HG02759 (cell line): ENCODE measurements at regions not wholly inside any gene's neighbourhood (a gene's known extent, or its start where the extent isn't known, plus 50 kb on each side); places are given as distances from the start of the nearest gene placed in this dataset.

Source experiments
- ATAC-seq: cut with Tn5 transposase; IDR thresholded peaks from one replicate; pipeline ENCODE4 v1.9.1; 2021; ENCODE audit warnings: mild to moderate bottlenecking, moderate library complexity; ENCODE audit not compliant: unreplicated experiment

DNA sequence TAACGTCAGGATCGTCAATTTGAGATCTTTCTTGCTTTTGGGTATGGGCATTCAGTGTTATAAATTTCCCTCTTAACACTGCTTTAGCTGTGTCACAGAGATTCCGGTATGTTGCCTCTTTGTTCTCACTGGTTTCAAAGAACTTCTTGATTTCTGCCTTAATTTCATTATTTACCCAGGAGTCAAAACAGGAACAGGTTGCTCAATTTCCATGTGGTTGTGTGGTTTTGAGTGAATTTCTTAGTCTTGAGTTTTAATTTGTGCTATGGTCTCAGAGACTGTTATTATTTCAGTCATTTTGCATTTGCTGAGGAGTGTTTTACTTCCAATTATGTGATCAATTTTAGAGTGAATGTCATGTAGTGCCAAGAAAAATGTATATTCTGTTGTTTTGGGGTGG, 153.1 kb downstream of the PCDH17 start:
- ATAC-seq, result no peak

DNA sequence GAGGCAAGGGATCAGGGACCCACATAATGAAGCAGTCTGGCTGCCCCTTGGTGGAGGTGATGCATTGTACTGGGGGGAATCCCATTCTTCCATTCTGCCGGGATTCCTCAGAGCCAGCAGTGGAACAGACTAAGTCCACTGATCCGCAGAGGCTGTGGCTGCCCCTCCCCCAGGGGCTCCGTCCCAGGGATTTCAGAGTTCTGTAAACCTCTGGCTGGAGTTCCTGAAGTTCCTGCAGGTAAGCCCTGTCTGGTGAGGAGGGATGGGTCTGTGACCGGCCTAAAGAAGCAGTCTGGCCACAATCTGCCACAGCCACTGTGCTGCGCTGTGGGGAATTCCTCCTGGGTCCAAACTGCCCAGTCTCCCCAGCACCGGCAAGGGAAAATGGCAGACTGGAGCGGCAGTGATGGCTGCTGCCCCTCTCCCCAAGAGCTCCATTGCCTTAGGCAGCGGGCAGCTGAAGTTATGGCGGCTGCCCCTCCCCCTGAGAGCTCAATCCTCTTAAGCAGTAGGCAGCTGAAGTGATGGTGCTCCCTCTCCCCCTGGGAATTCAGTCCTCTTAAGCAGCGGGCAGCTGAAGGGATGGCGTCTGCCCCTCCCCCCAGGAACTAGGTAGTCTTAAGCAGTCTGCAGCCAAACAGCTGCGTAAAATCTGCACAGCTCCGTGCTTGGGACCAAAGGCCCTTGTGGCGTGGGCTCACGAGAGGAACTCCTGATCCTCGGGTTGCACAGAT, 155.7 kb downstream of the PCDH17 start:
- ATAC-seq, result no peak

DNA sequence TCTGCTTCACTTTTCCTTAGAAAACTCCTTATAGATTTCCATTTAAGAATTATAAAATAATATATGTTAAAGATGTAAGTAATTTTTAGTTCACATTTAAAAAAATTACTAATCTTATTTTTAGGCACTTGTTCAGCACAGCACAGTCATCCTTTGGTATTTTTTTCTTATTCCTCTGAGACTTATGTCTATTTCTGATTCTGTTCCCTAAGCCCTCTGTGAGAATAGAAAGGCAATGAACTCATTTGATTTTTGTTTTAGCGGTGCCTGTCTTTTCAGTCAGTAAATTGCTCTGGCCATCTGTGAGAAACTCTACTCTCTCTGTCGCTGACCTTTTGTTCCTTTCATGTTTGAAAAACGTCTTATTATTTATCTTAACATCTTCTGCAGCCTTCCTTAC, 168.1 kb downstream of the PCDH17 start:
- no peak for ATAC-seq

DNA sequence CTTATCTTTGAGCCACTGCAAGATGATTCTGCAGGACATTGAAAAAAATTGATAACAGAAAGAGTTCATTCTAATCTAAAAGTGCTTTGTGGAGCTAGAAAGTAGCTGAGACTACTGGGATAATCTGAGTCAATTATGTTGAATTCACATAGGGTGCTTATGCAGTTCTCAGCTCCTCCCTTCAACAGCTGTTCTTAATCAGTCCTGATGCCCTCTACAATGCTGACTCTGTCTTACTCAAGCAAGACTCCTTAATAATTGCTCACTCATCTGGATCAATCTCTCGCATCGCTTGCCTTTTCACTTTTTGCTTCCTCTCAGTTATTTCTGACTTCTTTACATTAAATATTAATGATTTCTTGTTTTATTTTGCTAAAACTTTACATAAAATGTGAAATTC, 182.1 kb downstream of the PCDH17 start:
- no peak for ATAC-seq

DNA sequence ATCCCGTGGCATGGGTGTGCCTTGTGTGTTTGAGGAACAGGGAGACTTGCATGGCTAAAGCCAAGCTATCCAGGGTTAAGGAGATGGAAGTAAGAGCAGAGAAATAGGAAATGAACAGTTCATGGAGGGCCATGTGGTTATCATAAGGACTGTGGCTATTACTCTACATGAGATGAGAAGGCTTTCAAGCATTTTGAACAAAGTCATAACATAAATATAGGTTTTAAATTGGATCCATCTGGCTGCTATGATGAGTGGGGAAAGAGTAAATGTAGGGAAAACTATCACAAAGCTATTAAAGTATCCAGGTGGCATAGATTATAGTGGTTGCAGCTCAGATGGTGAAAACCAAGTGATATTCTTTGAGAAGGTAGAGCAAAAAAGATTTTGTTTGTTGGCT, 184.1 kb downstream of the PCDH17 start:
- no peak for ATAC-seq

DNA sequence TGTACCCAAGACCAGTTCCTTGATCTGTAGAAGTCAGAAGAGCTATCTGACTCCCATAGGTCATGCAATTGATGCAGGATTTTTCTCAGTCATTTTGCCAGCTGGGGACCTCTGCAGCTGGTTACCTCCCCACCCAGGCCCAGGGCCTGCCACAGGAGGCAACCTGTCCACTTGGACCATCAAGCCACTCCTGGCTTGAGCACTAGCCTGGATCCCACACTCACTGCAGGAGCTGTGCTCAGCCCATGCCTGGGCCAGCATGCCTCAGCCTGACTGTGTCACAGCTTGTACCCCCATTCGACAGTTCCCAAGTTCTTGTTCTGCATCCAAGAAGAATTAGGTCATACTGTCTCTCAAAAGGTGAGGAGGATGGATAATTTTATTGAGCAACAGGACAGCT, 189.4 kb downstream of the PCDH17 start:
- ATAC-seq, result no peak

DNA sequence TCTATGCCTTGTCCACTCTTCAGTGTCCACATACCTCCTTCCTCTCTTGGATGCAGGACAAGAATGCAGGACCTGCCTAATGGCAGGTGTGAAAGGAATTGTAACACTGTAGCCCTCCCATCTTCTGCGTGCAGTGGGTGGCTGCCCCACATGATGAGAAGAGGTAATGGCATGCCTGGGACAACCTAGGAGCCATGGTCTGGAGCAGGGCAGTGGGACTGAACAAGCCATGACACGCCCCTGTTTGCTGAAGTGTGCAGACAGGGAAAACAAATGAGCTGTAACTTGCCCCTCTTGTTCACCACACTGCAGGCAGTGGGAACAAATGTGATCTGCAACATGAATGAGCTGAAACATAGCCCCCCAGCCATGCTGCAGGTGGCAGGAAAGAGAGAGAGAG, 192.2 kb downstream of the PCDH17 start:
- no peak for ATAC-seq

DNA sequence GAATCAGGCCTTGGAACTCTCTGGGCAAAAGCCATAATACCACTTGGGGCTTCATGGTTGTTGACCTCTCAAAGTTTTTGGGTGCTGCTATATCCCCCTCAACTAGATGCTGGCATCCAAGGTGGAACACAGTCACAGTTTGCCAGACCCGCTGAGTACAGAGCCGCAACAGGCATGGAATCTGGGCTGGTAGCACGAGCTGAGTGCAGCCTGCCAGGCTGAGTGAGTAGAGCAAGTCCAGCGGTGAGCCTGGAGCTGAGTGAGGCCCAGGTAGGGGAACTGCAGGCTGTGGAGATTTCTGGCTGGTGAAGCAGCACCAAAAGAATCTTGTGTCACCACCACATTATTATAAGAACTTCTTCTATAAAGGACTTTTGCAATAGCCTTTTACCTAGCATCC, 192.6 kb downstream of the PCDH17 start:
- ATAC-seq, result no peak

DNA sequence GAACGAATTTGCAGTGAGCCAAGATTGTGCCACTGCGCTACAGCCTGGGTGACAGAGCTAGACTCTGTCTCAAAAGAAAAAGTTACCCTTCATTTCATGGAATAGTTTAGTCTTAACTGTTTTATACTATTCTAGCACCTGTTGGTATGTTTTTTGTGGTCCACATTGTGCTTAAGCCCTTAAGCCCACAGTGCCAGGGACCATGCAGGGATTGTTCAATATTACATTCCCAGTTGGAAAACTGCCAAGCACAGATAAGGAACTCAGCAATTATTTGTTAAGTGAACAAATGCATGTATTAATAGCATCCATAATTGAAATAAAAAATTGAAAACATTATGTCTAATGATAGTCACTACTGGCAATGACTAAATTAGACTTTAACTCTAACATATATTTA, 193.5 kb downstream of the PCDH17 start:
- no peak for ATAC-seq

DNA sequence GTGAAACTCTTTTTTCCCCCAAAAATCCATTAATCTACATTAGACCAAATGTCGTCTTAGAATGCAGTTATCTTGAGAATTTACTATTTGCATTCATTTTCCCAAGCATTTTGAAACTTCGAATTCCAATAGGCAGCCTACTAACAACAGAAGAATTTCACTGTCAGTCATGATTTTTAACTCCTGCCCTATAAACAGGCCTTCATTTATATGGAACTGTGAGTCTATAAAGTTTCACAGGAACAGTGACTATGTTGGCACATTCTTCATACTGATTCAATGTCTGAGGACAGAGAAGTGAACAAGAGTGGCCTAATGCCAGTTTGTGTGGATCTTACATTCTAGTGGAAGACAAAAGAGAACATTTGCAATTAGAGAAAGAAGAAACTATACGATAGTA, 198.0 kb downstream of the PCDH17 start:
- ATAC-seq, result no peak

DNA sequence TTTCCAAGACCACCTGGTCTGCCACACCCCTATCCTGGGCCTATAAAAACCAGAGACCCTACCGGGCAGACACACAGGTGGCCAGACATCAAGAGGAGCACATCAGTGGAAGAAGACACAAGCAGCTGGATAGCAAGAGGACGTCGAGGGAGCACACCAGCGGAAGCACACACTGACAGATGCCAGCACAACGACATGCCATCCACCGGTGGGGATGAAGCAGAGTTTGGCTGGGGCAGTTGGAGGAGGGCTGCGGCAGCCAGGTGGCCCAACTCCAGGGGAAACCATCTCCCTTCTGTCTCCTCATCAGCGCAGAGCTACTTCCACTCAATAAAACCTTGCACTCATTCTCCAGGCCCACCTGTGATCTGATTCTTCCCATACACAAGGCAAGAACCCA, 200.6 kb downstream of the PCDH17 start:
- ATAC-seq, result no peak

DNA sequence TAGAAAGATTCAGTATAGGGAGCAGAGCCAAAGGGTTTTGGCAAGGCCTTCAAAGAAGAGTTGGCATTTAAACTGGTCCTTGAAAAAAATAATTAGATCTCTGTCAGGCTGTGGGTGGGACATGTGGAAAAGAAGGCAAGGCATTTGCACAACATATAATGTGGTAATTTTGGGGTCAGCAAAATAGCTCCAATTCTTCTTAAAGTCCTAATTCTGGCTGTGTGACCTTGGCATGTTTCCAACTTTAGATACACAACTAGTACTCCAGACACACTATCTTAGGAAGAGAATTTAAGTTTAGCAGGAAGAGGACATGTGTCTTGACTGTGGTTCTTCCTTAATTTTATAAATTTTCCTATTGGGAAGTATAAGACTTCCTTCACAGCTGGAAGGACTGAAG, 206.3 kb downstream of the PCDH17 start:
- no peak for ATAC-seq

DNA sequence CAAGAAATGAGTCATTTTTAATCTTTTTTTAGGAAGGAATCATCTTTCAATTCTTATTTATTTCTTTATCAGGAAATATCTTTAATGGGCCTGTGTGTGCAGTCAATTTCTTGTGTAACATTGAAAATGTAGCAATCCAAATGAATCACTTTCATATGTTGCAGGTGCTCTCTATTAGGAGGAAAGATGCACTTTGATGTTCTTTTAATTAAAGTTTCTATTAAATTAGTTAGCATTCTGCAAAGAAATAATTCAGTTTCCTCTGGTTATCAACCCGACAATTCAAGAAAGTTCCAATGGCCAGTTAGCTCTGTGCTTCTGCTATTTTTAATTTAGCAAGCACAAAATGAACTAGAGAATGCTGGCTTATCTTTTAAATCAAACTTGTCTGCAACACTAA, 212.0 kb downstream of the PCDH17 start:
- no peak for ATAC-seq

DNA sequence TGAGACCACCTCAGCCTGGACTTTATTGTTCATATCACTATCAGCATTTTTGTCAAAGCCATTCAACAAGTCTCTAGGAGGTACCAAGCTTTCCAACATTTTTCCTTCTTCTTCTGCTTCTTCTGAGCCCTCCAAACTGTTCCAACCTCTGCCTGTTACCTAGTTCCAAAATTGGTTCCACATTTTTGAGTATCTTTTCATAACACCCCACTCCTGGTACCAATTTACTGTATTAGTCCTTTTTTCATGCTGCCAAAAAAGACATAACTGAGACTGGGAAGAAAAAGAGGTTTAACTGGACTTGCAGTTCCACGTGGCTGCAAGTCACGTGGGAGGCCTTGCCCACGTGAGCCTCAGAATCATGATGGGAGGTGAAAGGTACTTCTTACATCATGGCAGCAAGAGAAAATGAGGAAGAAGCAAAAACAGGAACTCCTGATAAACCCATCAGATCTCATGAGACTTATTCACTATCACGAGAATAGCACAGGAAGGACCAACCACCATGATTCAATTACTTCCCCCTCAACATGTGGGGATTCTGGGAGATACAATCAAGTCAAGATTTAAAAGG, 215.1 kb downstream of the PCDH17 start:
- ATAC-seq, result no peak

DNA sequence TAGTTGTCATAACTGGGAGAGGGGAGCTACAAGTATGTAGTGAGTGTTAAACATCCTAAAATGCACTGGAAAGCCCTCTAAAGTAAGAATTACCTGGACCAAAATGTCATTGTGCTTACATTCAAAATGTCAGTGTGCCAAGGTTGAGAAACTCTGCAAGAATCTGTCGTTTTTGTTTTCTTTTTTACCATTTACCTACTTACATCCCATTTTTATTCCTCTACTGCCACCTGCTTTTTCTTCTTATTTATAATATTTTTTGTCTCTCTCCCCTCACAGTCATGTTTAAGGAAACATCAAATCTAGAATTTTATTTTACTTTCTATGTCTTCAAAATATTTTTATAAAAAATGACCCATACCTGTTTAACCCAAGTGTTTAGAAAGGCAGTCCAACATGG, 226.4 kb downstream of the PCDH17 start:
- no peak for ATAC-seq

DNA sequence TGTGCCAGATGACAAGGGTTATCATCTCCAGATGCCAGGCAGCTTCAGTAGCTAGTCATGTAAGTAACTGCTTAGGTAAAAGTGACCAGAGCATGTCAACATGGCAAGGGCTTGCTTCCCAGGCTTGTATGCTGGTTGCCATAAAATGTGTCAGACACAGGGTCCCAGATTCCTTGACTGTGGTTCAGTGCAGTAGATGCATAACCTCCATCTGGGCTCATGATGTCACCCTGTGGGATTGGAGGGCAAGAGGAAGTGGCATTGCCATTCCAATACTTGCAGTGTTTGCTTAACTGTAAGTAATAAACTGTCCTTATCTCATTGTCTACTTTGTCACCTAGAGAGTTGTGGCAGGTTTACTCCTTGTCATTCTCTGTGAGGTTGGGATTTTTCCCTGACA, 226.8 kb downstream of the PCDH17 start:
- no peak for ATAC-seq

DNA sequence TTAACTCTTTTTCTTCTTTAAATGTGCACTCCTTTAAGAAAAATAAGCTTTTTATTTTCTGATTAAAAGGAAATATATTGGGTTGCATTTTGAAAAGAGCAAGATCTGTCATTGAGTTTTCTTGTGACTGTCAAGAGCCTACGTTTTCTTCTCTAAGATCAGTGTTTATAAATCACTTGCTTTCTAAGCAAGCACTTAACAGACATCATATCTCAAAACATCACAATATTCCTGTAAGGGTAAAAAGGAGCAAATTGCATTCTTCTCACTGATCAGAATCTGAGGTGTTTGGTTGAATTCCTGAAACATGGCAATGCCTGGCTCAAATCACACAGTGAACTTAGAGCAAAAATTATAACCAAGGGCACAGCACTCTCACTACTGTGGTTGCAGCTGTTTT, 231.3 kb downstream of the PCDH17 start:
- ATAC-seq, result no peak

DNA sequence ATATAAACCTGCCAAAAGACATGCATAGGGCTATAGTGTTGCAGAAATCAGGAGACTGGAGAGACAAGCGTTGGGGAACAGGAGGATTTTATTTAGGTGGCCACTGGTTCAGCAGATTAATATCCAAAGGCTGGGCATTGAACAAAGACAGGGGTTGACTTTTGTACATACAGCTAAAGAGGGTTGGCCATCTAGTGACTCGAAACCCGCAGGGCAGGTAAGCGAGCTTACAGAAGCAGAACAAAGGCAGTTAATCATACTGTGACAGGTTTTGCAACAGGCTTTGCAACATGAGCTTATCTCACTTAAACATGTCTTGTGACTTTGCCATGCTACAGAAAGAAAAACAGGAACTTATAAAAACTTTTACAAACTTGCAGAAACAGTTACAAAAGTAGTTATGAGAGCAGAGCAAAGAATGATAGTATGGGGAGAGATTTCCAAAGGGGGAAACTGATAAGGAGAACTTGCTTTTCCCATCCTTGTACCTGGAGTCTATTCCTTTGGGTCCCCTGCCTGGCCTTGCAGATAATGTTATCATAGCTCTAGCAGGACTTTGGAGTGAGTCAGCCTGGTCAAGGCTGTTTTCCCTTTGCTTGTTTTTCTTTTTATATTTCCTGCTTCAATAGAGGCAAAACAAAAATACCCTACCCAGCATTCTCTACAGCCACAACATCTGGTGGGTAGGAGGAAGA, 234.2 kb downstream of the PCDH17 start:
- ATAC-seq, result no peak

DNA sequence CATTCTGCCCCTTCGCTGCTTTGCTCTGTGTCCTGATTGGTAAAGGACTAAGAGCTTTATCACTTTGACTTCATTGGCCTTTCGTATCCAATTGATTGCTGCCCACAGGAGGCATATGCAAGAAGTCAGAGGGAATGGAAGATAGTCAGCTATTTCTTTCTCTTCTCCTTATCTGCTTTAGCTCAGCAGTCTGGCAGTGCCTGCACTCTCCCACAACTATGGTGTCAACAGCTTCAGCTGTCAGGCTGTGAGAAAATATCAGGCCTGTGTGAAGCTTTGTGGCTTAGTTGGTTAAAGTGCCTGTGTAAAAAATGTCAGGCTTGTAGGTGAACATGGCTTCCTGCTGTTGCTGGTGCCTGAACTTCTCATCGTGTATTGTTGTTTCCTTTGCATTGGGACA, 243.0 kb downstream of the PCDH17 start:
- no peak for ATAC-seq

DNA sequence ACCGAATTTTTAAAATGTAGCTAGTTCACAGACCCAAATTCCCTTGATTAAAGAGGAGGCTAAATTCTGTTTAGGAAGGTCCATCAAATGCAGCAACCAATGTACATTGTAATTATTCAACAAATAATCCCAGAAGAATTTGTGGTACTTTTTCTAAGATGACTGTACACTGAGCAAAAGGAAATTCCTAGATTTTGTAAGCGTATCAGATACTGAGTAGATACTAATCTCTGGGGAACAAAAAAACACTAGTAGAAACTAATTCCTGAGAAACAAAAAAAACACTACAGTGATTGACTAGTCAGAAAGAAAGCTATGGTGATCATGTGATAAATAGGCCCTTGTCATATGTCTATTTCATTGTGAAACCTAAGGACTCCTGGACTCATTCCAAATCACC, 246.1 kb downstream of the PCDH17 start:
- ATAC-seq, result no peak

DNA sequence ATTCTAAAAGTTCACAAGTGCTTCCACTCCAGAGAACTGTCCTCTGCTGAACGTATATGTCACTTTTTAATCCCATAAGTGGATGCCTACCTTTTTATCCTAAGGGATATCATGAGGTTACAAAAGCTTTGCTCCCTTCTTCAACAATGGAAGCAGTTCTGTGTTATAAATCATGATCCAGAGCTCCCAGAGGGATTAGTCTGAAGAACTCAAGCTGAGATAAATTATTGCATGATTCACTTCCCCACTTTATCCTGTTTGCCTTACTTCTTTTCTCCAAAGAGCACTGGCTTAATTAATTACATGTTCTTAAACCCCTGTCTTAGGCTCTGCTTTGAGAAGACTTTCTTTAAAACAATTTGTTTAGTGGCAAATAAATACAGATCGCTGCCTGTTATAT, 246.7 kb downstream of the PCDH17 start:
- ATAC-seq, result no peak

DNA sequence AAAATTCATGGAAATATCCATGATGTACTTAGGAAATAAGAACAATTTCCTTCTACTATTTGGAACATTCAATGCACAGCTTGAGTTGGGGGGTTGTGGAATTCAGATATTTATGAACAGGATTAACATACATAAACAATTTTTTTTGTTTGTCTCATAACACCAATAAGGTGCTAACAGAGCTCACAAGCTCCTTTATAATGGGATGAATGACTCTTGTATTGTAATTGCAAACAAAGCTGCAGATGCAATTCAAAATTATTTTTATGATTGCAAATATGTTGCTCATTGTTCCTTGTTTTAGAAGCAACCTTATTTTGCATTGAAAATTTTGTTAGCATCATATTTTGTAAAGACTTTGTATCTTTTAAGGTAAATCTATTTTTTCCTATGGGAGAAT, 265.7 kb downstream of the PCDH17 start:
- no peak for ATAC-seq

DNA sequence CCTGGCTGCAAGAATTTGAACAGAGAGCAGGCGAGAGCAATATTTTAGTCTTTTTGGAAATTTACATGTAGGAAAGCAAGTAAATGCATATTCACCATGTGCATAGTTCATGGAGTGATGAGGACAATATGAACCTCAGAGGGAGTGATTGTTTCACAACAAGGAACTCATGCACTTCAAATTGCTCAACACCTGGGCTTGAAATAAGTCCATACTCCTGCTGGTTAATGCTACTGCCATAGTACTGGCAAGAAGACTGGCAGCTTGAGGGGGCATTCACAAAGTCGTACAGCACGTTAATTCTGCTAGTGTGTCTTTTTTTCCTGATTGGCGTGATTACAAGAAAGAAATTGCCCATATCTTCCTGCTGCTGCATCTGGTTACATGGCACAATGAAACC, 267.6 kb downstream of the PCDH17 start:
- ATAC-seq, result no peak
